ENCODE measurements at regions not wholly inside any gene's neighbourhood (a gene's known extent, or its start where the extent isn't known, plus 50 kb on each side); places are given as distances from the start of the nearest gene placed in this dataset.

DNA sequence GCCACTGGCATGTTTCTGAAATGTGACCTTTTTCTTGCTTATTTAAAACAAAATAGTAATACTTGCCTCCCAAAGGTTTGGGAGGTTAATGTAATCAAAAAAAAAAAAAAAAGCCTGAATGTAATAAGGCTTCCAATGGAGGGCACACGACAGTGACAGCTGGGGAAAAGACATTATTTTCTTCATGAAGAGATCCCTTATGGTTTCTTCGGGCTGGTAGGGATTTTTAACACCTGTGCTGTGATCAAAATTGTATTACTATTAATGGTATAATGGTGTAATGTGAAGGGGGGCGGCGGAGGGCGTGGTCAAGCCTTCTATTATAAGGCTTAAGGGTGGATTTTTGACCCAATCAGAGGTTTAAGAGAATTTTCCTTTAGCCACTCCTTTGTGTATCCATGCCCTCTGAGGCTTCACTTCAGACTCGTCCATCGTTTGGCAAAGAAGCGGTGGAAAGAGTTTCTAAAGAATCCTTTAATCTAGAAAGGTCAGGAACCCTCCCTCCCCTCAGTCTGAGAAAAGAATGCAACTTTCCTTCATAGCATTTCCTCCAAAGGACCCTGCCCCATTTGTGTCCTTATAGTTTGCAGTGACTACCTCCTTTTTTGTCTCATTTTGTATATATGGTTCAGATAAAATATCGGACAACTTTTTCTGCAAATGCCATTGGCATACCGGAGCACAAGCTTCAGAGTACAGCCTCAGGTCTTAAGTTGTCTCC lies 89.5 kb upstream of the CHD2 start:
- in situ Hi-C loops (cut with HindIII; ENCODE audit: low pct_unique_long_range_greater_than_20kb, low sequenced_read_pairs) = no loop called here
- DNase-seq (ENCODE audit: low read depth in 1 of 2, low spot score in 1 of 2) = peak in 1 of 2 experiments; percentile 83
- no peak for TF ChIP-seq JUND (IDR thresholded peaks at IDR 0.05; ENCODE audit: low read depth)

DNA sequence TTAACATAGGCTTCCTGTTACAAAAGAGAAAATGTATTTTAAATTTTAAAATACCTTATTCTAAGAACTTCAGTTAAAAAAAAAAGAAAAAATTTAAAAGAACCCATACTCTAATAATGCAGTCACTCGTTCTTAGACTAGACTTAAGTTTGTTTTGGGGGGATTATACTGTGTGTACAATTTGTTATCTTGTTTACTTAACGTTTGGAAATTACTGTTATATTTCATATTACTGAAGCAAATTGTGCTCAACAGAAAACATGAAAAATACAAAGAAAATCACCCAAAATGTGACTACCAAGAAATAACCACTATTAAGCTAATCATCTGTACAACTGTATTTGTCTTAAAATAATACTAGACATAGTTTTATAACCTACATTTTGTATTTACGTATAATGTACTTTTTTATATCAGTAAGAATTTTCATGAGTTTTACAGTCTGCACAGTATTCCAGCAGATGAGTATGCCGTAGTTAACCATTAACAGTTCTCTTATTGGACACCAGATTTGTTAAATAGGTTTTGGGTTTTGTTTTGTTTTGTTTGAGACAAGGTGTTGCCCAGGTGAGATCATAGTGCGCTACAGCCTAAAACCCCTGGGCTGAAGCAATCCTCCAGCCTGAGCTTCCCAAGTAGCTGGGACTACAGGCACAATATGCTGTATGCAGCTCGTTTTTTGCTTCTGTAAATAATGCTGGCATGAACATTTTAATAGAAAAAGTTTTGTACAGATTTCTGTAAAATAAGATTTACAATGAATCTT lies 88.8 kb upstream of the CHD2 start:
- TF ChIP-seq JUND (IDR thresholded peaks at IDR 0.05; ENCODE audit: low read depth) = no peak
- DNase-seq (ENCODE audit: low read depth in 1 of 2, low spot score in 1 of 2) = peak in 1 of 2 experiments; percentile 73
- in situ Hi-C loops (cut with HindIII; ENCODE audit: low pct_unique_long_range_greater_than_20kb, low sequenced_read_pairs) = no loop called here

DNA sequence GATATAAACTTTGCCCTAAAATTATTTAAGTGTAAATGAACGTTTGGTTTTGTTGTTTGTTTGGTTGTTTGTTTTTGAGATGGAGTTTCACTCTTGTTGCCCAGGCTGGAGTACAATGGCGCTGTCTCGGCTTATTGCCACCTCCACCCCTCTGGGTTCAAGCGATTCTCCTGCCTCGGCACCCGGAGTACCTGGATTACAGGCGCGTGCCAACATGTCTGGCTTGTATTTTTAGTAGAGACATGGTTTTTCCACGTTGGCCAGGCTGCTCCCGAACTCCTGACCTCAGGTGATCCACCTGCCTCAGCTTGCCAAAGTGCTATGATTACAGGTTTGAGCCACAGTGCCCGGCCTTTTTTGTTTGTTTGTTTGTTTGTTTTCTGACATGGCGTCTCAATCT lies 87.9 kb upstream of the CHD2 start:
- in situ Hi-C loops (cut with HindIII; ENCODE audit: low pct_unique_long_range_greater_than_20kb, low sequenced_read_pairs) = no loop called here
- TF ChIP-seq JUND (IDR thresholded peaks at IDR 0.05; ENCODE audit: low read depth) = no peak
- peak in 1 of 2 experiments; percentile 48 for DNase-seq (ENCODE audit: low read depth in 1 of 2, low spot score in 1 of 2)

DNA sequence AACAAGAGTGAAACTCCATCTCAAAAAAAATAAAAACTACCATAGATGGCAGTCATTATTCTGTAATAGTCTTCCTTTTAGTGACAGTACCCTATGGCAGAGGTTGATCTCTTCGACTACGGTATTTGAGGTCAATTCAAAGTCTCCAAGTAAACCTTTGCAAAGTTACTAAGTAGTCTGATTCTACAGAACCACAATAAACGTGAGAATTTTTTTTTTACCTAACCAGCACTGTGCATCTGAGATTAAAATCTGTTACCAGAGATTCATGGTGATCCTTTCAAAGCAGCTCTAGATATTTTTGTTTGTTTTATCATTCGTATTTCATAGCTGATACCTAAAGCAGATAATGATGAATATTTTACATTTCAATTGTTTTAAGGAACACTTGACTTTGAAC lies 86.6 kb upstream of the CHD2 start:
- no peak for TF ChIP-seq JUND (IDR thresholded peaks at IDR 0.05; ENCODE audit: low read depth)
- in situ Hi-C loops (cut with HindIII; ENCODE audit: low pct_unique_long_range_greater_than_20kb, low sequenced_read_pairs) = no loop called here
- no peak for DNase-seq (ENCODE audit: low read depth in 1 of 2, low spot score in 1 of 2)

DNA sequence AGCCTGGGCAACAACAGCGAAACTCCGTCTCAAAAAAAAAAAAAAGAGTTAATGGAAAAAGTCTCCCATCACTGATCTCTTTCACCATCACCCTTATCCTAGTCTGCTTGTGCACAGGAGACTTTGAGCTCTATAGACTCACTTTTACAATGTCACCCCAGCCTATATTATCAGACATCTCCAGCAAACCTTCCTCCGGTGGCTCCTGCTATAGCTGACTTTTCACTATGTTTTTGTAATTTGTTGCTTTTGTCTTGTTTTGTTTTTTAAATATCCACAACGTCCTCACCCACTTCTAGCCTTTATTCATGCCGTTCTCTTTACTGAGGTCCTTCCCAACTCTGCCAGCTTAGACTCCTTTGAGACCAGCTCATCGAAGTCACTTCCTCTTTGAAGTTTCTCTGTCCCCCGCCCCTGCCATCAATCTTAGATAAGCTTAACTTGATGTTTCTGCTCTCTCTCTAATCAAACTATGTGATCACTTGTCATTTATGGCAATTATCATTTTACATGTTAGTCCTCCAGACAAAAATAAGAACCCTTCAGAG lies 82.7 kb upstream of the CHD2 start:
- TF ChIP-seq JUND (IDR thresholded peaks at IDR 0.05; ENCODE audit: low read depth) = no peak
- in situ Hi-C loops (cut with HindIII; ENCODE audit: low pct_unique_long_range_greater_than_20kb, low sequenced_read_pairs) = no loop called here
- DNase-seq (ENCODE audit: low read depth in 1 of 2, low spot score in 1 of 2) = no peak

DNA sequence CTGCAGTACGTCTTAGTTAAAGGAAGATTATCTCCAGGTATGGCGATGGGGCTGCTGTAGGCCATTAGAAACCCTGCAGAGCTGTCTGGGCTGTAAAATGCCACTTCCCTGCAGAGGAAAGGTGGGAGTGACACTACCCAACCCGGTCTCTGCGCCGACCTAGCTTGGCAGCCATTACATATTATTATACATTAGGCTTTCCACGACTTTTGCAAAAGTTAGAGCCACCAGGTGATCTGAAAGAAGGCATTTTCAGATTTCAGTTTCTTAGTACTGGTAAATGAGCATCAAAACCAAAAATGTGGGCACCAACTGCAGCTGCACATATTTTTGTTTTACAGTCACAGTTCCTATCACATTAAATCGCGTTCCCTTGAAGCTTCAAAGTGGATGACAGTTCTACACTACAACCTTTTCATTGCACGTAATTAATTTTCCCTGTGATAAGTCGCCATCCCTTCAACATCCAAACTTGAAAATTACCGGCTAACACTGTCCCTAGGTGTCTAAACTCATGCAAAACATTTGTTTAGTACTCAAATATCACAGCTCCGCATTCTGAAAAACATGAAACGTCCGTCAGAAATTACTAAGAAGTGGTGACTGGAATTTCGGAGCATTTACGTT lies 81.4 kb upstream of the CHD2 start:
- no peak for TF ChIP-seq JUND (IDR thresholded peaks at IDR 0.05; ENCODE audit: low read depth)
- no peak for DNase-seq (ENCODE audit: low read depth in 1 of 2, low spot score in 1 of 2)
- in situ Hi-C loops (cut with HindIII; ENCODE audit: low pct_unique_long_range_greater_than_20kb, low sequenced_read_pairs) = no loop called here

DNA sequence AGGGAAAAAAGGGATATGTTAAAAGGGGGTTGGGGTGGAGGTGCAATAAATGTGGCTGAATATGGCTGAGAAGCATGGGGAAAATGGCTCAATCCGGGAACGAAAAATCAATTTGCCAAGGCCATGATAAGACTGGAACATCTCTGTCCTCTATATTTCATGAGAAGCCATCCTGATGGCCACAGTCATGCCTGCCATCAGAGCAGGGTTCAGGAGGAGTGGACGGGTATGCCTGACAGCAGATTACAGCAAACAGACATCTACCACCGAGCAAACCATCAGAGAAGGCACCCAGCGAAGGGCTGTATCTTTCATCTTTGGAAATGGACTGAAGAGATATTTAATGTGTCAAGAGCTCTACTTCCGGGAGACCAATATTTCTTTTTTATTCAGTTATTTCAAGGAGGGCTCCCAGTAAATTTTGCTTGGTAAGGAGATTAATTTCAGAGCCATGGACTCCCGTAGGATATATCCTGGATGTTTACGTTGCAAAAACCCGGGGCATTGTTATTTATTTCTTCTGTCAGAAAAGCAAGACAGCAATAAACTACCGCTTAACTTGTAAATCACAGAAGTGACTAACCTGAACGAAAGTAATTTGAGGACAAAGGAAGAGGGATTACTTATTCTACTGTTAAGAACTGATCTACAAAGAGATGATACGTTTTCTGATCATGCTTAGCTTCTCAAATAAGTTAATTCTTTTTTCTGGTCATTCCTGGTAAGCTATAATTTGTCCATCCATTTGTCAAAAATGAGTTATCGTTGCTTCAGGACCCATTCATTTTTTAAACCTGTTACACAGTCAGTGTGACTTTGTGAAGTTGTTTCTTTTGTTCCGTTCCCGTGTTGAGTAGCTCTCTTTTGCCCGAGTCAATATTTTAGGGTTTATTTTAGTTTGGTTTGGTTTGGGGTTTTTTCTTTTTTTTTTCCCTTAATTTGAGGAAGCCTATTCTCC lies 80.6 kb upstream of the CHD2 start:
- in situ Hi-C loops (cut with HindIII; ENCODE audit: low pct_unique_long_range_greater_than_20kb, low sequenced_read_pairs) = no loop called here
- peak in 1 of 2 experiments; percentile 49 for DNase-seq (ENCODE audit: low read depth in 1 of 2, low spot score in 1 of 2)
- TF ChIP-seq JUND (IDR thresholded peaks at IDR 0.05; ENCODE audit: low read depth) = no peak

DNA sequence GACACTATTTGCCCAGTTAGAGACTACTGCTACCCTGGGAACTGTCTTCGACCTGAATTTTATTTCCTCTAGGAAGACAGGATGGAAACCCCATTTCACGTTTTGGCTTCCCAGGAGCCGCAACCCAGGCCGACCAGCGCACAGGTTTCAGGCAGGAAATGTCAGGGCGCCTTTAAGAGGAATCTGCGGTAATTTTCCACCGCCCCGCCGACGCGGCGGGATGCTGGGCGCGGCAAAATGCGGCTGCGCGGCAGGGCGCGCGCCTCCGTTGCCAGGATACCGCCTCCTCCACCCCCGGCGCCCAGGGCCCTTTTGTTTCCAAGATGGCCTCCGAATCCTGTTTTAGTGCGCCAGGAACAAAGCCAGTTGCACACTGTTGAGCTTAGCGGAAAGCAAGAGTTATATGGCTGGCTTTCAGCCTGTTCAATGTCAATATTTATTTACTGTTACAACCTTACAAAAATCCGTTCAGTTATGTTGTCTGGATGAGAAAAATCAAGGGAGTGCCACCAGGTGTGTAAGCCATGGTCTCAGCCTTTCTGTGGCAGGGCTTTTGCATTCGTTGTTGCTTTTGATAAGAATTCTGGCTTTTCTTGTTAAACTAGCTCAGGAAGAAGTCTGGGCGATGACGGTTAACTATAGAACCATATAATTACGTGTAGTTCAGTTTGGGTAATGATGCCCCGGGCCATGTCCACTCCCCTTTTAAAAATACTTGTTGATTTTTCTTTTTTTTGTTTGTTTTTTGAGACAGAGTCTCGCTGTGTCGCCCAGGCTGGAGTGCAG lies 79.7 kb upstream of the CHD2 start:
- peak; percentile 51 to 99 for DNase-seq (ENCODE audit: low read depth in 1 of 2, low spot score in 1 of 2)
- peak; percentile 76 for TF ChIP-seq JUND (IDR thresholded peaks at IDR 0.05; ENCODE audit: low read depth)
- in situ Hi-C loops (cut with HindIII; ENCODE audit: low pct_unique_long_range_greater_than_20kb, low sequenced_read_pairs) = no loop called here

DNA sequence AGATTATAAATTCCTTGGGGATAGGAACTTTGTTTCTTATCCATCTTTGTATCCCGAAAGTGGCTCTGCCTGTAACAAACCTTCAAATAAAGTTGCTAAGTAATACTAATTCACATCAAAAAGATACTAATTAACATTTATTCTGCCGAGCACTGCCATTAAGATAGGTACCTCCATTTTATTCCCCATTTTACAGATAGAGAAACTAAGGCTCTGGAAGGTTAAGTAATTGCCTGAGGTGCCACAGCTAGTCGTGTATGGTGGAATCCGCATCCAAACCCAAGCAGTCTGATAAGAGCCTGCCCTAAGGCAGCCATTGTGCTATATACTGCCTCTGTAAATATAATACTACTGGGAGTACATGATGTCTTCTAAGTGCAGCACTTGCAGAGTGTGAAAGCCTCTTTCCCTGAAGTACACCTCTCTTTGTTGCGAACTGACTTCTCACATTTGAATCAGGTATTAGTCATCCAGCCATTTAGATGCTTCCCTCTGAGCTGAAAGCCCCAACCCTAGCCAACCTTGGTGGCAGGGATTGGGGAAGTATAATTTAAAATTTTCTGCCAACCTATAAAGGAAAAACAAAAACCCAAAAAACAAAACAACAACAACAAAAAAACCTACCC lies 78.5 kb upstream of the CHD2 start:
- no peak for TF ChIP-seq JUND (IDR thresholded peaks at IDR 0.05; ENCODE audit: low read depth)
- in situ Hi-C loops (cut with HindIII; ENCODE audit: low pct_unique_long_range_greater_than_20kb, low sequenced_read_pairs) = no loop called here
- DNase-seq (ENCODE audit: low read depth in 1 of 2, low spot score in 1 of 2) = no peak

DNA sequence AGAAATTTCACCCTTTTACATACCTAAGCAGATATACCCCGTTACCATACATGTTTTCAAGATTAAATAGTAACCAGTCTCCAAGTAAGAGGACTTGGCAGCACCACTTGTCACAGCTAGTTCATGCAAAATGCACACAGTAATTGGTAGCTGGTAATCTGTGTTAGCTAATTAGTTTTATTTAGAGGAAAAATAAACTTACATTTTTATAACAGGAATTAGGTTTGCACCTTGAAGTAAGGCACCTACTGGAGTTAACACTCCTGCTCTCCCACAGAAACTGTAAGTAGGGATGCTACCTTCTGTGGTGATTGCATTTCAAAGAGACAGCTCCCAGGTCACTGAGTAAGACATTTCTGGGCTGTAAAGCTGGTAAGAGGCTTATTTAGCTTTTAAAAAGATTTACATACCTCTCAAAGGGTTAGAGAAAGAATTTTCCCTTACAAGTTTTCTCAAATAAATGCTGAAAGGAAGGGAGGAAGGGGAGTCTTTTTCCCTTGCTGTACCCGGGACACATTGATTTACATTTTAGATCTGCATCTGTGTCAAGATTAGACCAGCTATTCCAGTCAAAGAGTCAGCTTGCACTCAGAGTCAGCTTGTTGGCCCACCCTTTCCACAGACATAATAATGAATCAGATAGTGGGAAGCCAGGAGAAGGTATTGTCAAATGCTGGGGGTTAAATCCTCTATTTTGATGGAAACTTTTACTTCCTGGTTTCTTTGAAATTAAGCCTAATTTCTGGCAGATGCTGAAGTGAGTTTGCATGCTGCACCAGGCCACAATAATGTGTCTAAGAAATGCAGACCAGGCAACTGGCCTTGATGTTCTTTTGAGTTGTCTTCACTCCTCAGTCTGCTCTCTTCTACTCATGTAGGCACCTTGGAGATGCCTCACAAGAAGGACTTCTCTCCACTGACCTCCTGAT lies 77.6 kb upstream of the CHD2 start:
- in situ Hi-C loops (cut with HindIII; ENCODE audit: low pct_unique_long_range_greater_than_20kb, low sequenced_read_pairs) = no loop called here
- DNase-seq (ENCODE audit: low read depth in 1 of 2, low spot score in 1 of 2) = no peak
- no peak for TF ChIP-seq JUND (IDR thresholded peaks at IDR 0.05; ENCODE audit: low read depth)
